ENCODE measurements at regions not wholly inside any gene's neighbourhood (a gene's known extent, or its start where the extent isn't known, plus 50 kb on each side); places are given as distances from the start of the nearest gene placed in this dataset.

GRCh38 chr2:39947294-39948015 lies 168.4 kb upstream of the THUMPD2 start:
- POLR2A ChIA-PET (ENCODE audit: unreplicated experiment) = no interaction called here
- no peaks in the 10 kb centered on the region for H3K27me3 ChIP-seq (ENCODE audit: insufficient read depth, low read depth)
- intact Hi-C loops (cut with micrococcal nuclease; ENCODE audit: unreplicated experiment) = no loop called here
- no peak overlapping the region for H3K4me3 ChIP-seq
- no peak overlapping the region for H3K4me2 ChIP-seq
- DNase-seq = peak in 1 of 2 experiments; percentile 16
- H3K9me2 ChIP-seq (ENCODE audit: insufficient read depth) = no peaks in the 10 kb centered on the region; the same call in 1 of the 2 replicates
- no peaks in the 10 kb centered on the region for H3K9me3 ChIP-seq (ENCODE audit: insufficient read depth, low read depth)
- H3F3A ChIP-seq (ENCODE audit: insufficient read depth, low read depth) = no peaks in the 10 kb centered on the region
- no peak overlapping the region for H2AFZ ChIP-seq
- H3K4me1 ChIP-seq (replicated peaks; ENCODE audit: insufficient read depth) = no peaks in the 10 kb centered on the region
- no peak overlapping the region for H3K27ac ChIP-seq
- H3K36me3 ChIP-seq (ENCODE audit: low read depth) = no peaks in the 10 kb centered on the region
- H4K20me1 ChIP-seq (ENCODE audit: insufficient read depth) = no peaks in the 10 kb centered on the region
- no peaks in the 10 kb centered on the region for H3K79me2 ChIP-seq (ENCODE audit: low read depth)
- TF ChIP-seq, protein P1, sequence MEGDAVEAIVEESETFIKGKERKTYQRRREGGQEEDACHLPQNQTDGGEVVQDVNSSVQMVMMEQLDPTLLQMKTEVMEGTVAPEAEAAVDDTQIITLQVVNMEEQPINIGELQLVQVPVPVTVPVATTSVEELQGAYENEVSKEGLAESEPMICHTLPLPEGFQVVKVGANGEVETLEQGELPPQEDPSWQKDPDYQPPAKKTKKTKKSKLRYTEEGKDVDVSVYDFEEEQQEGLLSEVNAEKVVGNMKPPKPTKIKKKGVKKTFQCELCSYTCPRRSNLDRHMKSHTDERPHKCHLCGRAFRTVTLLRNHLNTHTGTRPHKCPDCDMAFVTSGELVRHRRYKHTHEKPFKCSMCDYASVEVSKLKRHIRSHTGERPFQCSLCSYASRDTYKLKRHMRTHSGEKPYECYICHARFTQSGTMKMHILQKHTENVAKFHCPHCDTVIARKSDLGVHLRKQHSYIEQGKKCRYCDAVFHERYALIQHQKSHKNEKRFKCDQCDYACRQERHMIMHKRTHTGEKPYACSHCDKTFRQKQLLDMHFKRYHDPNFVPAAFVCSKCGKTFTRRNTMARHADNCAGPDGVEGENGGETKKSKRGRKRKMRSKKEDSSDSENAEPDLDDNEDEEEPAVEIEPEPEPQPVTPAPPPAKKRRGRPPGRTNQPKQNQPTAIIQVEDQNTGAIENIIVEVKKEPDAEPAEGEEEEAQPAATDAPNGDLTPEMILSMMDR (conservative IDR thresholded peaks at IDR 0.05) = no peak
- no peak for TF ChIP-seq EZH2 (IDR thresholded peaks at IDR 0.05; ENCODE audit: low read depth)
- CTCF ChIA-PET = interaction anchor here (0.6 to 1.0 kb wide), 2 partner anchors 34 to 1366 kb away, joined by 3 to 14 read pairs; no protein-coding TSS in a partner anchor
- no TSS peak for BruUV-seq (replicated peaks)

GRCh38 chr2:39942950-39943349 lies 163.9 kb upstream of the THUMPD2 start:
- Histone ChIP-seq H3F3A (ENCODE audit: insufficient read depth, low read depth) (no peaks in the 10 kb centered on the region), H3K27me3 (ENCODE audit: insufficient read depth, low read depth) (no peaks in the 10 kb centered on the region), H3K9me3 (ENCODE audit: insufficient read depth, low read depth) (no peaks in the 10 kb centered on the region), H3K4me2 (no peak overlapping the region), H3K4me1 (replicated peaks; ENCODE audit: insufficient read depth) (no peaks in the 10 kb centered on the region), H3K36me3 (ENCODE audit: low read depth) (no peaks in the 10 kb centered on the region), H3K4me3 (no peak overlapping the region), H3K9me2 (ENCODE audit: insufficient read depth) (no peaks in the 10 kb centered on the region; the same call in 1 of the 2 replicates), H3K79me2 (ENCODE audit: low read depth) (no peaks in the 10 kb centered on the region), H2AFZ (no peak overlapping the region), H4K20me1 (ENCODE audit: insufficient read depth) (no peaks in the 10 kb centered on the region), H3K27ac (no peak overlapping the region)
- peak in 1 of 2 experiments; percentile 25 for DNase-seq
- CTCF ChIA-PET = no interaction called here
- no TSS peak for BruUV-seq (replicated peaks)
- TF ChIP-seq, protein P1 (conservative IDR thresholded peaks at IDR 0.05) = no peak
- no peak for TF ChIP-seq EZH2 (IDR thresholded peaks at IDR 0.05; ENCODE audit: low read depth)
- POLR2A ChIA-PET (ENCODE audit: unreplicated experiment) = no interaction called here
- intact Hi-C loops (cut with micrococcal nuclease; ENCODE audit: unreplicated experiment) = no loop called here

DNA sequence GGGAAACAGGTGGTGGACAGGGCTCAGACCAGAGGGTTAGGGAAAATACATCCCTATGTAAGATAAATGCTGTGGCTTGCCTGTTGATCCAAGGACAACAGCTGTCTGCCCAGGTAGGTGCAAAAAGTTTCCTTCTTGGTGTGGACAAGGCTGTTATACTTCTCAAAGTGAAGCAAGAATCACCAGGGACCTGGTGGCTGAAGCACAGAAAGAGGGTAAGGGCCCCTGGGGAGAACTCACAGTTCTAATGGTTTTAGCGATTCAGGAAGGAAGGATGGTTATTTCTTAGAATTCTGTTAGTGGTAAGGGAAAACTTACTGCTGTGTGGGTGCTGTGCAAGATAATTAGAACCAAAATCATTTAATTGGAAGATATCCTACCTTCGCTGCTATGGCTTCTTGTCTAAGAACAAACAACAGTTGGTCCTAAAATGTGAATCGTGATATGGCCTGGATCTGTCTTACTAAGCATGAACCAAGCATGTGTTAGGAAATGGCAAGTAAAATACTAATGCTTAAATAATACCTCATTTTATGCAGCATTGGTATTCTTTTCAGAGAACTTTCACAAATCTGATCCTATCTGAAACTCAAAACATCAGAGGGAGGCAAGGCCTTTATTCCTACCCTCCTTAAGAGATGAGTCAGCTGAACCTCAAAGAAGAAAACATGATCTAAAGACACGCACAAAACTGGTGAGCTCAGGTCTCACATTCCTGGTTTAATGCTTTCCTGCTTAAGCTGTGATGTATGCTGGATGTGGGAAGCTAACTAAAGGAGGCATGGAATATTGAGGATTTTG lies 159.2 kb upstream of the THUMPD2 start:
- no peaks in the 10 kb centered on the region for H3K27me3 ChIP-seq (ENCODE audit: insufficient read depth, low read depth)
- no peaks in the 10 kb centered on the region for H3F3A ChIP-seq (ENCODE audit: insufficient read depth, low read depth)
- TF ChIP-seq, protein P1 (conservative IDR thresholded peaks at IDR 0.05) = no peak
- TF ChIP-seq EZH2 (IDR thresholded peaks at IDR 0.05; ENCODE audit: low read depth) = no peak
- CTCF ChIA-PET = interaction anchor here (0.8 kb wide), 1 partner anchor 116 kb away, joined by 4 read pairs; no protein-coding TSS in a partner anchor
- peak in 1 of 2 experiments; percentile 29 for DNase-seq
- no peak overlapping the region for H3K4me2 ChIP-seq
- POLR2A ChIA-PET (ENCODE audit: unreplicated experiment) = interaction anchor here (0.5 to 0.7 kb wide), 2 partner anchors 1187 kb away, joined by 3 to 4 read pairs; partner anchors contain the start of gene SRSF7
- no peak overlapping the region for H3K27ac ChIP-seq
- H3K4me3 ChIP-seq = no peak overlapping the region
- H3K79me2 ChIP-seq (ENCODE audit: low read depth) = no peaks in the 10 kb centered on the region
- no TSS peak for BruUV-seq (replicated peaks)
- intact Hi-C loops (cut with micrococcal nuclease; ENCODE audit: unreplicated experiment) = no loop called here
- no peaks in the 10 kb centered on the region for H4K20me1 ChIP-seq (ENCODE audit: insufficient read depth)
- H2AFZ ChIP-seq = no peak overlapping the region
- no peaks in the 10 kb centered on the region; the same call in 1 of the 2 replicates for H3K4me1 ChIP-seq (replicated peaks; ENCODE audit: insufficient read depth)
- no peaks in the 10 kb centered on the region for H3K9me2 ChIP-seq (ENCODE audit: insufficient read depth)
- H3K9me3 ChIP-seq (ENCODE audit: insufficient read depth, low read depth) = no peaks in the 10 kb centered on the region
- H3K36me3 ChIP-seq (ENCODE audit: low read depth) = no peaks in the 10 kb centered on the region
